H1 (cell line): ENCODE measurements at regions not wholly inside any gene's neighbourhood (a gene's known extent, or its start where the extent isn't known, plus 50 kb on each side); places are given as distances from the start of the nearest gene placed in this dataset.

Experiments used
- CHD2 ChIP-seq: IDR thresholded peaks from 2 replicates; pipeline ENCODE4 v1.6.1; 2012; ENCODE audit warnings: low read length, improper control_type of control experiment
- GTF2F1 ChIP-seq: IDR thresholded peaks from 2 replicates; pipeline ENCODE4 v1.6.1; 2012; ENCODE audit warnings: low read depth, low read length, improper control_type of control experiment, borderline replicate concordance
- SAP30 ChIP-seq: fragments of 300-600 bp; sonication (generic); IDR thresholded peaks from 2 replicates; pipeline ENCODE4 v1.7.1; 2012; ENCODE audit warnings: low read length, moderate library complexity, mild to moderate bottlenecking, inconsistent platforms; ENCODE audit not compliant: insufficient read depth, insufficient replicate concordance
- SP4 ChIP-seq: IDR thresholded peaks from 2 replicates; pipeline ENCODE4 v1.6.1; 2012; ENCODE audit warnings: low read length, inconsistent platforms
- YY1 ChIP-seq: IDR thresholded peaks from 2 replicates; pipeline ENCODE4 v1.6.1; 2011; ENCODE audit warnings: low read depth, mild to moderate bottlenecking, low read length

- TF ChIP-seq YY1: no peak
- no peak for TF ChIP-seq SAP30
- no peak for TF ChIP-seq SP4
- no peak for TF ChIP-seq GTF2F1
- TF ChIP-seq CHD2: no peak
Measured at GRCh38 chr13:24006520-24007248, 109.4 kb upstream of the C1QTNF9B start (continued).
